ENCODE measurements at regions not wholly inside any gene's neighbourhood (a gene's known extent, or its start where the extent isn't known, plus 50 kb on each side); places are given as distances from the start of the nearest gene placed in this dataset.

DNA sequence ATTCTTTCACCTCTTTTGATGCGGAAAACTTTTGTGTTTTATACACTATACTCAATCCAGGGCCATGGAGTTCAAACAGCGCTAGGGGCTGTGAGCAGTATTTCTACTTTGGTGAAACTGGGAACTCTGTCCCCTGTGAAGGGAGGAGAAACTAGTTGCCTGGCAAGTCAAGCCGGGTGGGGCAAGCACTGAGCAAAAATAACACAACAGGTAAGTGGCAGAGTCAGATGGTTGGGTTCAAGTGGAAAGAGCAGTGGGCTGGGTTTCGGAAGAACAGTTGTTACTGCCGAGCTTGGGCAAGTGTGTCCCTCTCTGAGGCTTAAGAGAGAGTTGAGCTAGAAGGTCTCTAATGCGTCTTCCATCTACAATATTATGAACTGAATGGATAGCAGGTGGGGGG, 59.7 kb upstream of the ROPN1 start:
- TF ChIP-seq POLR2AphosphoS5 (IDR thresholded peaks at IDR 0.05; ENCODE audit: low read depth), result no peak
- DNase-seq (ENCODE audit: low read depth in 1 of 2, low spot score in 1 of 2), result no peak
- Histone ChIP-seq H3K27me3 (ENCODE audit: insufficient read depth, poor library complexity, severe bottlenecking) (peaks cover 2% of the 10 kb centered on the region), H3K4me3 (replicated peaks; ENCODE audit: insufficient read depth, low read length) (no peak overlapping the region), H3K27ac (replicated peaks) (no peak overlapping the region)

DNA sequence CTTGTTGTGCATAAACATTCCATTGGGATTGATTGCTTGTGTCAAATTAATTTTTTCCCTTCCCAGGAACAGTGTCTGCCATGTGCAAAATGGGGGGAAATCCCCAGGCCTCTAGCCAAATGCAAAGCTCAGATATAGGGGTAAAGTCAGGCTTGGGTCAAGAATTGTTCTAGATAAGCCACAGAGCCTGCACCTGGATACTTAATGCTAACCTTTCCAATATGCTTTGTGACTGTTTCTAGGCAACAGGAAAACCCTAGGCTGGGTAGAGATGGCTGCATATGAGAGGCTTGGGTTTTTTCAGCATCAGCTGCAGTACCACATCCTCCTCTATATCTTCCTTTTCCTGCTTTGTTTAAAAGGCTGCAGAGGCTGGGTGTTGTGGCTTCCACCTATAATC, 61.9 kb upstream of the ROPN1 start:
- no peak for TF ChIP-seq POLR2AphosphoS5 (IDR thresholded peaks at IDR 0.05; ENCODE audit: low read depth)
- TF ChIP-seq, protein P1, sequence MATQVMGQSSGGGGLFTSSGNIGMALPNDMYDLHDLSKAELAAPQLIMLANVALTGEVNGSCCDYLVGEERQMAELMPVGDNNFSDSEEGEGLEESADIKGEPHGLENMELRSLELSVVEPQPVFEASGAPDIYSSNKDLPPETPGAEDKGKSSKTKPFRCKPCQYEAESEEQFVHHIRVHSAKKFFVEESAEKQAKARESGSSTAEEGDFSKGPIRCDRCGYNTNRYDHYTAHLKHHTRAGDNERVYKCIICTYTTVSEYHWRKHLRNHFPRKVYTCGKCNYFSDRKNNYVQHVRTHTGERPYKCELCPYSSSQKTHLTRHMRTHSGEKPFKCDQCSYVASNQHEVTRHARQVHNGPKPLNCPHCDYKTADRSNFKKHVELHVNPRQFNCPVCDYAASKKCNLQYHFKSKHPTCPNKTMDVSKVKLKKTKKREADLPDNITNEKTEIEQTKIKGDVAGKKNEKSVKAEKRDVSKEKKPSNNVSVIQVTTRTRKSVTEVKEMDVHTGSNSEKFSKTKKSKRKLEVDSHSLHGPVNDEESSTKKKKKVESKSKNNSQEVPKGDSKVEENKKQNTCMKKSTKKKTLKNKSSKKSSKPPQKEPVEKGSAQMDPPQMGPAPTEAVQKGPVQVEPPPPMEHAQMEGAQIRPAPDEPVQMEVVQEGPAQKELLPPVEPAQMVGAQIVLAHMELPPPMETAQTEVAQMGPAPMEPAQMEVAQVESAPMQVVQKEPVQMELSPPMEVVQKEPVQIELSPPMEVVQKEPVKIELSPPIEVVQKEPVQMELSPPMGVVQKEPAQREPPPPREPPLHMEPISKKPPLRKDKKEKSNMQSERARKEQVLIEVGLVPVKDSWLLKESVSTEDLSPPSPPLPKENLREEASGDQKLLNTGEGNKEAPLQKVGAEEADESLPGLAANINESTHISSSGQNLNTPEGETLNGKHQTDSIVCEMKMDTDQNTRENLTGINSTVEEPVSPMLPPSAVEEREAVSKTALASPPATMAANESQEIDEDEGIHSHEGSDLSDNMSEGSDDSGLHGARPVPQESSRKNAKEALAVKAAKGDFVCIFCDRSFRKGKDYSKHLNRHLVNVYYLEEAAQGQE (IDR thresholded peaks at IDR 0.05; ENCODE audit: insufficient replicate concordance, low read depth), result no peak
- TF ChIP-seq GABPA (IDR thresholded peaks at IDR 0.05; ENCODE audit: low read depth), result no peak
- TF ChIP-seq SPI1 (IDR thresholded peaks at IDR 0.05; ENCODE audit: borderline replicate concordance, low read depth), result no peak
- TF ChIP-seq, protein P2, sequence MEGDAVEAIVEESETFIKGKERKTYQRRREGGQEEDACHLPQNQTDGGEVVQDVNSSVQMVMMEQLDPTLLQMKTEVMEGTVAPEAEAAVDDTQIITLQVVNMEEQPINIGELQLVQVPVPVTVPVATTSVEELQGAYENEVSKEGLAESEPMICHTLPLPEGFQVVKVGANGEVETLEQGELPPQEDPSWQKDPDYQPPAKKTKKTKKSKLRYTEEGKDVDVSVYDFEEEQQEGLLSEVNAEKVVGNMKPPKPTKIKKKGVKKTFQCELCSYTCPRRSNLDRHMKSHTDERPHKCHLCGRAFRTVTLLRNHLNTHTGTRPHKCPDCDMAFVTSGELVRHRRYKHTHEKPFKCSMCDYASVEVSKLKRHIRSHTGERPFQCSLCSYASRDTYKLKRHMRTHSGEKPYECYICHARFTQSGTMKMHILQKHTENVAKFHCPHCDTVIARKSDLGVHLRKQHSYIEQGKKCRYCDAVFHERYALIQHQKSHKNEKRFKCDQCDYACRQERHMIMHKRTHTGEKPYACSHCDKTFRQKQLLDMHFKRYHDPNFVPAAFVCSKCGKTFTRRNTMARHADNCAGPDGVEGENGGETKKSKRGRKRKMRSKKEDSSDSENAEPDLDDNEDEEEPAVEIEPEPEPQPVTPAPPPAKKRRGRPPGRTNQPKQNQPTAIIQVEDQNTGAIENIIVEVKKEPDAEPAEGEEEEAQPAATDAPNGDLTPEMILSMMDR (IDR thresholded peaks at IDR 0.05; ENCODE audit: insufficient read depth, low read length), result no peak
- Histone ChIP-seq H3K27me3 (ENCODE audit: insufficient read depth, poor library complexity, severe bottlenecking) (peaks cover 2% of the 10 kb centered on the region), H3K4me3 (replicated peaks; ENCODE audit: insufficient read depth, low read length) (no peak overlapping the region), H3K27ac (replicated peaks) (no peak overlapping the region)
- DNase-seq (ENCODE audit: low read depth in 1 of 2, low spot score in 1 of 2), result no peak

DNA sequence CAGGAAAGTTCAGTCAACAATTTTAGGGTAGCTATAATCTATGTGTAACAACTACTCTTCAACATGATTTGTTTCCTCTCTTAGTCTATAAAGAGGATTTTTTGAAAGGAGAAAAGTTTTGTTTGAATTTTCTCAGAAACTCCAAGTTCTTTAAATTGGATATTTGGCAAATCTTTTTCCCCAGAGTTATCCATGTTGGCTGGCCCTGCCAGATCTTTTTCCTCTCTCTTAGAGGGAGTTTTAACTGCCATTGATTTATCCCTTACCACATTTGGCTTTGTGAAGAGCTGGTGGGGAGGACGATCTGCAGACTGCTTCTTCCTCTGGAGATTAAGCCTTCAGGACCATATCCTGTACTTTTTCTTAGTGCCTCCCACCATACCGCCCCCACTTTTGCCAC, 64.9 kb upstream of the ROPN1 start:
- TF ChIP-seq, protein P2 (IDR thresholded peaks at IDR 0.05; ENCODE audit: insufficient read depth, low read length), result no peak
- TF ChIP-seq SPI1 (IDR thresholded peaks at IDR 0.05; ENCODE audit: borderline replicate concordance, low read depth), result no peak
- TF ChIP-seq POLR2AphosphoS5 (IDR thresholded peaks at IDR 0.05; ENCODE audit: low read depth), result no peak
- TF ChIP-seq, protein P1 (IDR thresholded peaks at IDR 0.05; ENCODE audit: insufficient replicate concordance, low read depth), result no peak
- TF ChIP-seq GABPA (IDR thresholded peaks at IDR 0.05; ENCODE audit: low read depth), result no peak
- DNase-seq (ENCODE audit: low read depth in 1 of 2, low spot score in 1 of 2), result no peak
- Histone ChIP-seq H3K27me3 (ENCODE audit: insufficient read depth, poor library complexity, severe bottlenecking) (peaks cover 2% of the 10 kb centered on the region), H3K27ac (replicated peaks) (no peak overlapping the region), H3K4me3 (replicated peaks; ENCODE audit: insufficient read depth, low read length) (no peak overlapping the region)

DNA sequence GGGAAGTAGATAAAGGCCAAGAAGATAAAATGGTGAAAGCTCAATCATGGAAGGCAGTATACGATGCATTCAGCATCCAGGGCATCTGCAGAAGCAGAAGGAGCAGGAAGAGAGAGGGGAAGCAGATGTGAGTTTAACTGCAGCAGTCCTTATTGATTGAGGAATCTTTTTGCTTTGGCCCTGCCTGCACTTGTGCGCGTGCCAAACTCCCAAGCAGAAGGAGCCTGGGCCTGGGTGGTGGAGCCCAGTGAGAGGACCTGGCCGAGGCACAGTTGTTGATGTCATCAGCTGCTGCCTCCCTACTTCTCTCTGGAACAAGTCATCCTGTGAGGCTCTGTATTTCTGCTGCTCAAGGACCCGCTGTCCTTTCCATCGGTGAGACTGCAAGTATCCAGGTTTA, 65.5 kb upstream of the ROPN1 start:
- Histone ChIP-seq H3K4me3 (replicated peaks; ENCODE audit: insufficient read depth, low read length) (no peak overlapping the region), H3K27ac (replicated peaks) (no peak overlapping the region), H3K27me3 (ENCODE audit: insufficient read depth, poor library complexity, severe bottlenecking) (peaks cover 2% of the 10 kb centered on the region)
- TF ChIP-seq, protein P2 (IDR thresholded peaks at IDR 0.05; ENCODE audit: insufficient read depth, low read length), result no peak
- TF ChIP-seq GABPA (IDR thresholded peaks at IDR 0.05; ENCODE audit: low read depth) (no peak), POLR2AphosphoS5 (IDR thresholded peaks at IDR 0.05; ENCODE audit: low read depth) (no peak), SPI1 (IDR thresholded peaks at IDR 0.05; ENCODE audit: borderline replicate concordance, low read depth) (no peak)
- TF ChIP-seq, protein P1 (IDR thresholded peaks at IDR 0.05; ENCODE audit: insufficient replicate concordance, low read depth), result no peak
- DNase-seq (ENCODE audit: low read depth in 1 of 2, low spot score in 1 of 2), result no peak
